Ishikawa (cell line): ENCODE measurements at regions not wholly inside any gene's neighbourhood (a gene's known extent, or its start where the extent isn't known, plus 50 kb on each side); places are given as distances from the start of the nearest gene placed in this dataset.

ENCODE experiments used
- CEBPB ChIP-seq: IDR thresholded peaks from 2 replicates; pipeline ENCODE4 v1.6.1; 2012
- CREB1 ChIP-seq: IDR thresholded peaks from 2 replicates; pipeline ENCODE4 v1.6.1; 2012; ENCODE audit warnings: low read depth
- EGR1 ChIP-seq: IDR thresholded peaks from 2 replicates; pipeline ENCODE4 v1.6.1; 2012
- EP300 ChIP-seq: IDR thresholded peaks from 2 replicates; pipeline ENCODE4 v1.6.1; 2012; ENCODE audit warnings: borderline replicate concordance
- FOXM1 ChIP-seq: IDR thresholded peaks from 2 replicates; pipeline ENCODE4 v1.6.1; 2012; ENCODE audit warnings: low read depth, borderline replicate concordance
- NFIC ChIP-seq: IDR thresholded peaks from 2 replicates; pipeline ENCODE4 v1.6.1; 2012
- RAD21 ChIP-seq: IDR thresholded peaks from 2 replicates; pipeline ENCODE4 v1.6.1; 2012; ENCODE audit warnings: low read depth
- TAF1 ChIP-seq: IDR thresholded peaks from 2 replicates; pipeline ENCODE4 v1.6.1; 2012; ENCODE audit warnings: low read depth, mild to moderate bottlenecking
- TCF12 ChIP-seq: IDR thresholded peaks from 2 replicates; pipeline ENCODE4 v1.6.1; 2012; ENCODE audit warnings: low read depth
- TEAD4 ChIP-seq: IDR thresholded peaks from 2 replicates; pipeline ENCODE4 v1.6.1; 2012
- YY1 ChIP-seq: IDR thresholded peaks from 2 replicates; pipeline ENCODE4 v1.6.1; 2012; ENCODE audit warnings: low read depth
- ZBTB7A ChIP-seq: IDR thresholded peaks from 2 replicates; pipeline ENCODE4 v1.6.1; 2012; ENCODE audit warnings: low read depth
- TF ChIP-seq, protein P1 (sequence below): IDR thresholded peaks from 2 replicates; pipeline ENCODE4 v1.6.1; 2012
- TF ChIP-seq, protein P2 (sequence below): IDR thresholded peaks from 2 replicates; pipeline ENCODE4 v1.6.1; 2012; ENCODE audit warnings: low read depth, mild to moderate bottlenecking
- TF ChIP-seq, protein P3 (sequence below): IDR thresholded peaks from 2 replicates; pipeline ENCODE4 v1.6.1; 2012

DNA sequence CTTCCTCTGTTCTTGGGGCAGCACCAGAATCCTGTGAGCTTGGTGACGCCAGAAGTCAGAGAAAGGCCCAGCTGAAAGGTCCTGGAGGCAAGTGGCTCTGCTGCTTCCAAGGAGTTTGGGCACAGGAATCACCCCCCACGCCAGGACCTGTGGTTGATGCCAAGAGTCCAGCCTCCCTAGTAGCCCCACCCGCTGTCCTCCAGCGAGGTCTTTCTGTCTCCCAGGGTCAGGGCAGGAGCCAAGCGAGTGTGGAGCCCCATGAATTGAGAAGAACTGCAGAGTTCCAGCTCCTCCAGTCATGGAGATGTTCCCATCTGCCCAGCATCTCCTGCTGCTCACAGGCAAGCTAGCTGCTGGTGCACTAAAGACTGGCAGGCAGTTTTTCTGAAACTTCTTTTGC is 631.7 kb upstream of the MGMT start:
- TF ChIP-seq, protein P1, sequence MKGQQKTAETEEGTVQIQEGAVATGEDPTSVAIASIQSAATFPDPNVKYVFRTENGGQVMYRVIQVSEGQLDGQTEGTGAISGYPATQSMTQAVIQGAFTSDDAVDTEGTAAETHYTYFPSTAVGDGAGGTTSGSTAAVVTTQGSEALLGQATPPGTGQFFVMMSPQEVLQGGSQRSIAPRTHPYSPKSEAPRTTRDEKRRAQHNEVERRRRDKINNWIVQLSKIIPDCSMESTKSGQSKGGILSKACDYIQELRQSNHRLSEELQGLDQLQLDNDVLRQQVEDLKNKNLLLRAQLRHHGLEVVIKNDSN = no peak
- TF ChIP-seq EGR1 = no peak
- TF ChIP-seq CREB1 = no peak
- TF ChIP-seq, protein P2, sequence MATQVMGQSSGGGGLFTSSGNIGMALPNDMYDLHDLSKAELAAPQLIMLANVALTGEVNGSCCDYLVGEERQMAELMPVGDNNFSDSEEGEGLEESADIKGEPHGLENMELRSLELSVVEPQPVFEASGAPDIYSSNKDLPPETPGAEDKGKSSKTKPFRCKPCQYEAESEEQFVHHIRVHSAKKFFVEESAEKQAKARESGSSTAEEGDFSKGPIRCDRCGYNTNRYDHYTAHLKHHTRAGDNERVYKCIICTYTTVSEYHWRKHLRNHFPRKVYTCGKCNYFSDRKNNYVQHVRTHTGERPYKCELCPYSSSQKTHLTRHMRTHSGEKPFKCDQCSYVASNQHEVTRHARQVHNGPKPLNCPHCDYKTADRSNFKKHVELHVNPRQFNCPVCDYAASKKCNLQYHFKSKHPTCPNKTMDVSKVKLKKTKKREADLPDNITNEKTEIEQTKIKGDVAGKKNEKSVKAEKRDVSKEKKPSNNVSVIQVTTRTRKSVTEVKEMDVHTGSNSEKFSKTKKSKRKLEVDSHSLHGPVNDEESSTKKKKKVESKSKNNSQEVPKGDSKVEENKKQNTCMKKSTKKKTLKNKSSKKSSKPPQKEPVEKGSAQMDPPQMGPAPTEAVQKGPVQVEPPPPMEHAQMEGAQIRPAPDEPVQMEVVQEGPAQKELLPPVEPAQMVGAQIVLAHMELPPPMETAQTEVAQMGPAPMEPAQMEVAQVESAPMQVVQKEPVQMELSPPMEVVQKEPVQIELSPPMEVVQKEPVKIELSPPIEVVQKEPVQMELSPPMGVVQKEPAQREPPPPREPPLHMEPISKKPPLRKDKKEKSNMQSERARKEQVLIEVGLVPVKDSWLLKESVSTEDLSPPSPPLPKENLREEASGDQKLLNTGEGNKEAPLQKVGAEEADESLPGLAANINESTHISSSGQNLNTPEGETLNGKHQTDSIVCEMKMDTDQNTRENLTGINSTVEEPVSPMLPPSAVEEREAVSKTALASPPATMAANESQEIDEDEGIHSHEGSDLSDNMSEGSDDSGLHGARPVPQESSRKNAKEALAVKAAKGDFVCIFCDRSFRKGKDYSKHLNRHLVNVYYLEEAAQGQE = no peak
- TF ChIP-seq, protein P3, sequence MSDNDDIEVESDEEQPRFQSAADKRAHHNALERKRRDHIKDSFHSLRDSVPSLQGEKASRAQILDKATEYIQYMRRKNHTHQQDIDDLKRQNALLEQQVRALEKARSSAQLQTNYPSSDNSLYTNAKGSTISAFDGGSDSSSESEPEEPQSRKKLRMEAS = no peak

DNA sequence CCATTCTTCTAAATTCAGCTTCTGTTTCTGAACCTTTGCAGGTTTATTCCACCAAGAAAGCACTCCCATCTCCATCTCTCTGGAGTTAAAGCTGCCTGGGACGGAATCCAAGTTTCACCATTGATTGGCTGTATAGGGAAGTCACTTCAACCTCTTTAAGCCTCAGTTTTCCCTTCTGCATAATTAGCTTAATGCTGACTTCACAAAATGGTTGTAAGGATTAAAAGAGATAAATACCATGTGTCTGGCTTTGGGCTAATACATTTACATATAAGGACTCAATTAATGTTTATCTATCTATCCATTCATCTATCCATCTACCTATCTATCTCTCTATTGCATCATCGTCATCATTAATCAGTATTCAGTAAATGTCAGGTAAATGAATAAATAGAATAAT is 629.6 kb upstream of the MGMT start:
- no peak for TF ChIP-seq NFIC
- no peak for TF ChIP-seq YY1
- TF ChIP-seq, protein P2 = no peak
- TF ChIP-seq CREB1 = no peak
- no peak for TF ChIP-seq EGR1
- TF ChIP-seq TCF12 = no peak
- TF ChIP-seq, protein P1 = no peak
- TF ChIP-seq, protein P3 = no peak
- no peak for TF ChIP-seq EP300
- TF ChIP-seq TAF1 = no peak
- TF ChIP-seq ZBTB7A = no peak
- no peak for TF ChIP-seq FOXM1
- TF ChIP-seq RAD21 = no peak

DNA sequence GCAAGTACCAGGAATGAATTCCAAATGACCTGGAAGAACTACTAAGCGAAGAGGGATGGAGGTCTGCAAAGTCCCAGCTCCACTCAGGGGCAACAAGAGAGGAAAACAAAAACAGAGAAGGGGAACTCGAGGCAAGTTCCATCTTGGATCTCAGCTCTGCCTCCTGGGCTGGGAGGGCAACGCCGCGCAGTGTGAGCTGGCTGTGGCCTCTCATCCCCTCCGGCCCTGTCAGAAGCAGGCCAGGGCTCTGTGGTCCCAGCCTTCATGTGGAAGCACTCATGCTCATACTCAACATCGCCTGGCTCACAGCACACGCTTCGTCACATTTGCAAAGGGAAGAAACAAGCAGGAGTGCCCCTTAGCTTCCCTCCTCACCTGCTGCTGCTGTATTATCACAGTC is 627.9 kb upstream of the MGMT start:
- no peak for TF ChIP-seq EGR1
- no peak for TF ChIP-seq TEAD4
- no peak for TF ChIP-seq CEBPB

DNA sequence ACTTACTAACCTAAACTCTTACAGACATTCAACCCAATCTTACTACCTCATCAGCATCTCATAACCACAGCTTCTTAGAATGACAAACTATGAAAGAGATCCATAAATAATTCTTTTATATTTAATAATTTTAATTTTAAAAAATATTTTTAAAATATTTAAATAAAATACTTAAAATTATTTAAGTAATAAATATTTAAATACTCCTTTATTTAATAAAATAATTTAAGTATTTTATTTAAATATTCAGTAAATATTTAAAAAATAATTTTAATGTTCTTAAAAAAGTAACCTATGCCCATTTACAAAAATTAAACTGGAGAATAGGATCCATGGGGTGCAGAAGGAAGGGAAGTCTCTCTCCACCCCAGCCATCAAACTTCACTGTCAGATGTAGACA is 627.3 kb upstream of the MGMT start:
- TF ChIP-seq, protein P1 = no peak
- TF ChIP-seq ZBTB7A (no peak), CREB1 (no peak), EGR1 (no peak), YY1 (no peak), TEAD4 (no peak), RAD21 (no peak), TAF1 (no peak), FOXM1 (no peak), EP300 (no peak)
- TF ChIP-seq, protein P2 = no peak

DNA sequence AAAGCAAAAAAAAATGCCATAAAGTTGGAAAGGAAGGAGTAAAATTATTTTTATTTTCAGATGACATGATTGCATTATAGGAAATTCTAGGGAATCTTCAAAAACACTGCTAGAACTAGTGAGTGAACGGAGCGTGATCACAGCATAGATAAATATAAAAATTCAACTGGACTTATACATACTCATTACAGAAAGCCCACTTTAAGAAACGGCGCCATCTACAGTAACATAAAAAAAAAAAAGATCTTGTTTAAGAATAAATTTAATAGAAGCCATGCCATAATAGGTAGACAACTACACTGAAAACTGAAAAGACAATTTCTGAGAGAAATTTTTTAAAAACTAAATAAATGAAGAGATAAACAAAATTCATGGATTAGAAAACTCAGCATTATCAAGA is 623.1 kb upstream of the MGMT start:
- TF ChIP-seq FOXM1 = no peak
- TF ChIP-seq EGR1 = no peak
- TF ChIP-seq YY1 = no peak
- TF ChIP-seq, protein P2 = no peak
- TF ChIP-seq, protein P1 = no peak
- TF ChIP-seq NFIC = no peak
- TF ChIP-seq, protein P3 = no peak
- TF ChIP-seq TCF12 = no peak
- no peak for TF ChIP-seq RAD21
- TF ChIP-seq CREB1 = no peak
- no peak for TF ChIP-seq CEBPB
- no peak for TF ChIP-seq TAF1
- no peak for TF ChIP-seq TEAD4
- TF ChIP-seq ZBTB7A = no peak
- TF ChIP-seq EP300 = no peak
